ENCODE measurements at regions not wholly inside any gene's neighbourhood (a gene's known extent, or its start where the extent isn't known, plus 50 kb on each side); places are given as distances from the start of the nearest gene placed in this dataset.

DNA sequence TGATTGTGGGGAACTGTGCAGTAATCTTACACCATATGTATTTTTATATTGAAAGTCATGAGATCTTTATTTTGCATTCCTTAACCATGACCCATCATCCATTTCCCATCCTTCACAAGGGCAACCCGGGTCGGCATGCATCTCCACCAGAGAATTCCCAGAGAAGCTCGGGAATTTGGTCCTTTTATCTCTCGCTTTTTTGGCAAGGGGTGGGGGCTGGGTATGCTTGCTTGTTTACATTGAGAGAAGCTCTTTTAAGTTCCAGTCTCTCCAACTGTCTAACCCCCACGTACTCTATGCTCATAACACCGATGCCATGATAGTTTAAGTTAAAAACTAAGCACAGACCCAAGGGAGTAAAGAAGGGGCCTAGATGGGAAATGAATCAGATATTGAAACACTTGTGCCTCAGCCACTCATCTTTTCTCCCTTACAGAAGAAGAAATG lies 109.9 kb upstream of the NFIB start:
- no peak for ATAC-seq (ENCODE audit: low FRiP score)
- DNase-seq (ENCODE audit: low spot score): no peak
- TF ChIP-seq, protein P1, sequence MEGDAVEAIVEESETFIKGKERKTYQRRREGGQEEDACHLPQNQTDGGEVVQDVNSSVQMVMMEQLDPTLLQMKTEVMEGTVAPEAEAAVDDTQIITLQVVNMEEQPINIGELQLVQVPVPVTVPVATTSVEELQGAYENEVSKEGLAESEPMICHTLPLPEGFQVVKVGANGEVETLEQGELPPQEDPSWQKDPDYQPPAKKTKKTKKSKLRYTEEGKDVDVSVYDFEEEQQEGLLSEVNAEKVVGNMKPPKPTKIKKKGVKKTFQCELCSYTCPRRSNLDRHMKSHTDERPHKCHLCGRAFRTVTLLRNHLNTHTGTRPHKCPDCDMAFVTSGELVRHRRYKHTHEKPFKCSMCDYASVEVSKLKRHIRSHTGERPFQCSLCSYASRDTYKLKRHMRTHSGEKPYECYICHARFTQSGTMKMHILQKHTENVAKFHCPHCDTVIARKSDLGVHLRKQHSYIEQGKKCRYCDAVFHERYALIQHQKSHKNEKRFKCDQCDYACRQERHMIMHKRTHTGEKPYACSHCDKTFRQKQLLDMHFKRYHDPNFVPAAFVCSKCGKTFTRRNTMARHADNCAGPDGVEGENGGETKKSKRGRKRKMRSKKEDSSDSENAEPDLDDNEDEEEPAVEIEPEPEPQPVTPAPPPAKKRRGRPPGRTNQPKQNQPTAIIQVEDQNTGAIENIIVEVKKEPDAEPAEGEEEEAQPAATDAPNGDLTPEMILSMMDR (IDR thresholded peaks at IDR 0.05): no peak

DNA sequence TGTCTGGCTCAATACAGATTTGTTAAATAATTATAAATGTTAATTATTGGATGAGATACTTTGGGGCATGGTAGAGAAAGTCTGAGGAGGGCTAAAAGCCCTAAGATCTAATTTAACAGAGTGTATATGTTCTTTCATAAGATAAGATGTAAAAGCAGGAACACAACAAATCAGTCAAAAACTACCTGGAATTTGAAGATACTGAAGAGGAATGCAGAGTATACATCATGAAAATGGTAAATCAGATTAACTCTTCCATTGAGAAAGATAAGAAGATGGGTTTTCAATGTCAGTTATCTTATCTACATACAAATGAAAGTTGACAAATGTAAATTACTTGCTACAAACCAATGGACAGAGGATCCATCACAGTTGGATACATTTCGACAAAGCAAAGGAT lies 107.3 kb upstream of the NFIB start:
- ATAC-seq (ENCODE audit: low FRiP score) (no peak), DNase-seq (ENCODE audit: low spot score) (no peak)
- TF ChIP-seq, protein P1 (IDR thresholded peaks at IDR 0.05): no peak

DNA sequence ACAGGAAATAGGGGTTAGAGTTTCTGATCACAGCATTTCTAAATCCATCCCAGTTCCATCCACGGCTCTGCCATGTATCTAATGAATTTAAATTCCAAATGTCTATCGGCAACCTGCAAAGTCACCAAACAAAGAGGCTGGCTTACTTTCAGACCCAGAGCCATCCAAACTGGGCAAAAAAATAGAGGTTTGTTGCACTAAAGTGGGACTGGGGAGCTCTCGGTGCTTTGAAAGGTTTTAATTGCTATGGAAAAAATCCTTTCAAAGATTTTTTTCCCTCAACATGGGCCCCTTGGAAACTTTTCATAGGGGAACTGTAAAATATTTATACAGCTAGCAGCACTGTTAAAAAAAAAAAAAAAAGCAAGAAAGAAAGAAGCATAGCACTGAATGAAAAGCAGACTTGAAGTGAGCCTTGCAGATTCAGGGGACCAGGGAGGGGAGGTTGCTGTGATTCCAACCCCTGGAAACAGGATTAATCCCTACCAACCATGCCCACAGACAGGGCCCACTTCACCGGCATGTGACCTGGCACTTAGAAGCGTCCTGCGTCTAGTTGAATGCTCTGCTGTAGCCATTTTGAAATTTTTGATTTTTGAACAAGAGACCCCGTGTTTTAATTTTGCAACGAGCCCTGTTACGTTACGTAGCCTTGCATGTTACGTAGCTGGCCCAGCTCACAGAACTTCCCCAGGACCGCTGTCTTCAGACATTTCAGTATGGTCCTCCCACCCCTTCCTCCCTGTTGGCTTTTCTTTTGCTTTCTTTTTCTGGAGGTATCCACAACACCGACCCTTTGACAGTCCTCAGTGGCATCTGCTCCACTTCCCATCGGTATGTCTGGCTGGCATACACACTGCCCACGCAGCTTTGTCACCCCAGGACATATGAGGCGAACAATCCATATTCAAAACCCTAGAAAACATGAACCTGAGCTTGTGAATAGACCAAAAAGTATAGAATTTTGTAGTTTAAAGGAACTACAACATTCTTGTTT lies 105.3 kb upstream of the NFIB start:
- DNase-seq (ENCODE audit: low spot score) (no peak), ATAC-seq (ENCODE audit: low FRiP score) (no peak)
- TF ChIP-seq, protein P1 (IDR thresholded peaks at IDR 0.05): no peak

DNA sequence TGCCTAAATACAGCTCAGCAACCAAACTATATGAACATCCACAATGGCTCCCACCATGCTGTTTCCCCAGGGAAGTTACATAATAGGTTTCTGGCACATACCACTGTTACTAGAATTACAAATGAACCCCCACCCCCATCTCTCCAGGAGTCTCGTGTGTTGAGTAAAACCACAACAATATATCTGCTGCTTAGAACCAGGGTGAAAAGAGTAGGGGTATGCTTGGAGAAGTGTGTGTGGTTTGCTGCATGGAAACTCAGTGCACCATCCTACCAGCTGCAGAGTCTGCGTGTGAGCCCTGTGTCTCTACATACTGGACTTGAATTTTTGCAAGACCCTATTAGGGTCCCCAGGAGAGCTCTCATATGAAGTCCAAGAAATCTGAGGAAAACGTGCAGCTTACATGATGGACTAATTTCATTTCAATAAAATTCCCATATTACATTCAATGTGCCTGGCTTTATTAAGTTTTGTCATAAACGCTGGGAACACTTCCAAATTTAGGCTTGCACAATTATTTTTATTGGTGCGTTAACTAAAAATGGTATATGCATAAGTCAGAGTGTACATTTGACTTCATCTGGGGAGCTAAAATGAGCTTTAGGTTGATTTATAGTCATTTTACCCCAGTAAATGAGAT lies 104.5 kb upstream of the NFIB start:
- ATAC-seq (ENCODE audit: low FRiP score) (no peak), DNase-seq (ENCODE audit: low spot score) (no peak)
- TF ChIP-seq, protein P1 (IDR thresholded peaks at IDR 0.05): no peak

DNA sequence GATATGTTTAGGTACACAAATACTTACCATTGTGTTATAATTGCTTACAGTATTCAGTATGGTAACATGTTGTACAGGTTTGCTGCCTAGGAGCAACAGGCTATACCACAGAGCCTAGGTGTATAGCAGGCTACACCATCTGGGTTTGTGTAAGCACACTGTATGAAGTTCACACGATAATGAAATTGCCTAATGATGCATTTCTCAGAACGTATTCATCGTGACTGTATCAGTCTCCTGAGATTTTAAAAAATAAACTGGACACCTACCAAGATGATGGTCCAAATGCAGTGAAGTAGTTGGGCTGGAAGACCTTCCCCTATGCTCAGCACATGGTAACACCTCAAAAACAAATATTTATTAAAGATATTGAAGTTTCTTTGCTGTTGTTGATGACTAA lies 103.3 kb upstream of the NFIB start:
- DNase-seq (ENCODE audit: low spot score) (no peak), ATAC-seq (ENCODE audit: low FRiP score) (no peak)
- TF ChIP-seq, protein P1 (IDR thresholded peaks at IDR 0.05): no peak

DNA sequence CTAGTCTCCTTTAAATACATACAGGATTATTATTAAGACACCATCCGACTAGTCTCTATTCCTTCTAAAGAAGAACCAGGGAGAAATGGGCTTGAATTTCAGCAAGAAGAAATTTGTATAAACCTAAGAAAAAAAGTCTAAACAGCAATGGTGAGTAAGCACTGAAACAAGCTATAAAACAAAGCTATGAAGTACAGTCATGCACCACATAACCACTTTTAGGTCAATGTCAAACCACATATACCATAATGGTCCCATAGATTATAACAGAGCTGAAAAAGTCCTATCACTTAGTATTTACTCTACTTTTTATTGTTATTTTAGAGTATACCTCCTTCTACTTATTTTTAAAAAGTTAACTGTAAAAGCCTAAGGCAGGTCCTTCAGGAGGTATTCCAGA lies 102.0 kb upstream of the NFIB start:
- DNase-seq (ENCODE audit: low spot score) (no peak), ATAC-seq (ENCODE audit: low FRiP score) (no peak)
- TF ChIP-seq, protein P1 (IDR thresholded peaks at IDR 0.05): no peak
